B cell (primary cell): ENCODE measurements at regions not wholly inside any gene's neighbourhood (a gene's known extent, or its start where the extent isn't known, plus 50 kb on each side); places are given as distances from the start of the nearest gene placed in this dataset.

ENCODE experiments used
- ATAC-seq: fragments of 200-7000 bp; cut with Tn5 transposase; one replicate; pipeline ENCODE4 v1.10.0; 2021; ENCODE audit warnings: low read depth, mild to moderate bottlenecking, moderate number of reproducible peaks, moderate library complexity
- CTCF ChIA-PET: fragments of 350-600 bp; sonication (Branson Sonifier 250); formaldehyde crosslinking; loops from one replicate; lab custom pipeline; 2021; ENCODE audit warnings: antibody characterized with exemption, inconsistent platforms; lab: Charles Lee
- POLR2A ChIA-PET: fragments of 350-600 bp; sonication (Branson Sonifier 250); formaldehyde crosslinking; loops from one replicate; lab custom pipeline; 2021; ENCODE audit warnings: antibody characterized with exemption; lab: Charles Lee
- DNase-seq: peaks from one replicate; pipeline ENCODE4 v3.0.0; 2013
- H2AFZ ChIP-seq: 2 replicates; pipeline ENCODE4 v1.6.1; 2012; ENCODE audit warnings: mild to moderate bottlenecking, low read depth, low read length; ENCODE audit not compliant: insufficient read depth, poor library complexity, severe bottlenecking
- H3K27ac ChIP-seq, 2 donors: 1 replicate in 1 of 2; 2 replicates in 1 of 2; pipeline ENCODE4 v1.5.1; 2012 to 2013; ENCODE audit warnings: low read length in 2 of 2, mild to moderate bottlenecking in 2 of 2, moderate library complexity in 1 of 2
- H3K27me3 ChIP-seq, 4 experiments: fragments of 200-600 bp in 1 of 4; sonication (generic) in 1 of 4; replicated peaks in 1 of 4; 1 replicate in 2 of 4; 2 replicates in 2 of 4; pipeline versions ENCODE4 v1.6.1 to v1.7.0; 2013 to 2016; ENCODE audit warnings: low read length in 3 of 4, mild to moderate bottlenecking in 2 of 4, mixed read lengths in 1 of 4, moderate library complexity in 1 of 4; ENCODE audit not compliant: insufficient read depth in 4 of 4, control insufficient read depth in 3 of 4; ENCODE audit errors: control extremely low read depth in 1 of 4
- H3K36me3 ChIP-seq, 2 experiments: replicated peaks in 1 of 2; 1 replicate in 1 of 2; 2 replicates in 1 of 2; pipeline versions ENCODE4 v1.6.1 to v1.7.1; 2013; ENCODE audit warnings: low read length in 1 of 2; ENCODE audit not compliant: insufficient read depth in 2 of 2, control insufficient read depth in 1 of 2; ENCODE audit errors: control extremely low read depth in 1 of 2, extremely low read depth in 1 of 2
- H3K4me1 ChIP-seq, 2 donors: fragments of 200-600 bp in 1 of 2; sonication (generic) in 1 of 2; 1 replicate in 1 of 2; 2 replicates in 1 of 2; pipeline versions ENCODE4 v1.5.1 to v1.6.1; 2013 to 2017; ENCODE audit warnings: low read length in 2 of 2; ENCODE audit not compliant: control insufficient read depth in 2 of 2, insufficient read depth in 2 of 2
- H3K4me2 ChIP-seq: replicated peaks from 2 replicates; pipeline ENCODE3; 2012; ENCODE audit warnings: mild to moderate bottlenecking, low read depth, low read length; ENCODE audit not compliant: poor library complexity, severe bottlenecking
- H3K4me3 ChIP-seq, 5 experiments: fragments of 200-600 bp in 1 of 5; sonication (generic) in 1 of 5; 1 replicate in 3 of 5; 2 replicates in 2 of 5; pipeline versions ENCODE4 v1.5.1 to v1.7.0; 2011 to 2016; ENCODE audit warnings: low read length in 4 of 5, mild to moderate bottlenecking in 4 of 5, low read depth in 2 of 5, control low read depth in 1 of 5, moderate library complexity in 1 of 5; ENCODE audit not compliant: insufficient read depth in 1 of 5; ENCODE audit errors: control extremely low read depth in 1 of 5, extremely low read depth in 1 of 5
- H3K79me2 ChIP-seq: fragments of 200-600 bp; sonication (generic); one replicate; pipeline ENCODE4 v1.6.0; 2016; ENCODE audit warnings: low read length; ENCODE audit not compliant: control insufficient read depth, insufficient read depth
- H3K9ac ChIP-seq: fragments of 200-600 bp; sonication (generic); 2 replicates; pipeline ENCODE4 v1.6.1; 2017; ENCODE audit warnings: mild to moderate bottlenecking, low read length, moderate library complexity
- H3K9me3 ChIP-seq, 3 donors: one replicate each; pipeline versions ENCODE4 v1.6.1 to v1.7.1; 2013; ENCODE audit warnings: low read length in 2 of 3; ENCODE audit not compliant: control insufficient read depth in 2 of 3, insufficient read depth in 1 of 3; ENCODE audit errors: control extremely low read depth in 1 of 3
- H4K20me1 ChIP-seq: 2 replicates; pipeline ENCODE4 v1.6.0; 2012; ENCODE audit warnings: mild to moderate bottlenecking, low read length; ENCODE audit not compliant: insufficient read depth, control insufficient read depth, poor library complexity, severe bottlenecking
- H3K27ac Mint-ChIP-seq: one replicate; pipeline ENCODE4 v1.8.0; 2021; ENCODE audit warnings: mixed read lengths
- H3K27me3 Mint-ChIP-seq: one replicate; pipeline ENCODE4 v1.8.0; 2021; ENCODE audit warnings: mixed read lengths
- H3K4me1 Mint-ChIP-seq: one replicate; pipeline ENCODE4 v1.8.0; 2021; ENCODE audit warnings: mixed read lengths
- H3K4me3 Mint-ChIP-seq: one replicate; pipeline ENCODE4 v1.8.0; 2021; ENCODE audit warnings: mixed read lengths
- H3K9me3 Mint-ChIP-seq: one replicate; pipeline ENCODE4 v1.8.0; 2022; ENCODE audit warnings: mixed read lengths; ENCODE audit not compliant: insufficient read depth
- EZH2 ChIP-seq: IDR thresholded peaks from 2 replicates; pipeline ENCODE4 v1.6.1; 2012; ENCODE audit warnings: borderline replicate concordance, low read depth, mild to moderate bottlenecking, moderate library complexity, low read length; ENCODE audit not compliant: insufficient read depth, poor library complexity, severe bottlenecking
- WGBS: methylation state at CpG from one replicate; pipeline ENCODE4 v1.1.5; 2013; ENCODE audit warnings: missing lambda C conversion rate; ENCODE audit not compliant: insufficient coverage; 5-methylcytosine and 5-hydroxymethylcytosine counted together
- intact Hi-C: fragments of 100-400 bp; cut with micrococcal nuclease; formaldehyde crosslinking; loops from one replicate; pipeline ENCODE4 v1.10.0; 2022
- TF ChIP-seq, protein P1 (sequence below): fragments of 200-600 bp; IDR thresholded peaks from one replicate; pipeline ENCODE4 v1.8.0; 2022; ENCODE audit warnings: antibody characterized with exemption, mild to moderate bottlenecking

DNA sequence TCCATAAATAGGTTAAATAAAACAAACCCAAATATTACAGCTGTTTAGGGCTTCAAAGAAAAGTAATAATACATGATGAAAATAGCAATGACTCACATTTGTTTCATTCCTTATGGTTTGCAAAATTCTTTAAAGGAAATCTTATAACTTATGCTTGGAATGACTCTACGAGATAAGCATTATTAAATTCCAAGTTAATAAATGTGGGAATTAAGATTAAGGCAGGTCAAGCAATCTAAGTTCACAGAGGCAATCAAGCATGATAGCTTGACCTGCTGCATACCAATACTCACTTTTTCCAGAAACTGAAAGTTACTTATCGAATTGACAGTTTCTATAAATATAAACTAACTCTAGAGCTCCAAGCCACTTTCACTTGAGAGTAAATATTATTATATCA lies 1002.9 kb upstream of the SEL1L start:
- ATAC-seq, result no peak
- CTCF ChIA-PET, result no interaction called here
- intact Hi-C loops, result no loop called here

DNA sequence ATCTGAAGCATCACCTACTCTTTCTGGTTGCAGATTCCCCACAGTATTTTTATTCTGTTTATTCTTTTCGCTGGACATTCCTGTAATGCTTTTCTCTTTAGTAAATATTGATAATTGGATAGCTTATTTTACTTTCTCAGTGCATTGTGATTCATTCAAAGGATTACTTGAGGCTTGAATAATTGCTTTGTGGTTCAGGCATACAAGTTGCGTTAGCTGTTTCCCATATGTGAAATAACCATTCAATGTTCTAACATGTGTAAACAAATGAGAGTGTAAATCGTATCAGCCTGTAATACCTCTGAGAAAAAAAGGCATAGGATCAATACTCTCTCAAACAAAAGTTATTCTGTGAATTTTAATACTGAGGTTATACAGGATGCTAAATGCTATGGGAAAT lies 1004.2 kb upstream of the SEL1L start:
- Histone ChIP-seq H4K20me1 (no peaks in the 10 kb centered on the region), H3K27ac (no peak overlapping the region), H3K4me2 (no peak overlapping the region), H3K27me3 (no peaks in the 10 kb centered on the region), H2AFZ (no peak overlapping the region), H3K9ac (no peak overlapping the region), H3K79me2 (no peaks in the 10 kb centered on the region), H3K9me3 (no peaks in the 10 kb centered on the region), H3K4me3 (no peak overlapping the region), H3K36me3 (no peaks in the 10 kb centered on the region), H3K4me1 (no peaks in the 10 kb centered on the region)
- H3K4me1 Mint-ChIP-seq, result no peaks in the 10 kb centered on the region
- no peak overlapping the region for H3K27ac Mint-ChIP-seq
- CTCF ChIA-PET, result interaction anchor here (0.9 kb wide), 1 partner anchor 11 kb away, joined by 3 read pairs; no protein-coding TSS in a partner anchor
- no CpG with 5 or more reads among the region's 3 CpGs for WGBS
- TF ChIP-seq, protein P1, sequence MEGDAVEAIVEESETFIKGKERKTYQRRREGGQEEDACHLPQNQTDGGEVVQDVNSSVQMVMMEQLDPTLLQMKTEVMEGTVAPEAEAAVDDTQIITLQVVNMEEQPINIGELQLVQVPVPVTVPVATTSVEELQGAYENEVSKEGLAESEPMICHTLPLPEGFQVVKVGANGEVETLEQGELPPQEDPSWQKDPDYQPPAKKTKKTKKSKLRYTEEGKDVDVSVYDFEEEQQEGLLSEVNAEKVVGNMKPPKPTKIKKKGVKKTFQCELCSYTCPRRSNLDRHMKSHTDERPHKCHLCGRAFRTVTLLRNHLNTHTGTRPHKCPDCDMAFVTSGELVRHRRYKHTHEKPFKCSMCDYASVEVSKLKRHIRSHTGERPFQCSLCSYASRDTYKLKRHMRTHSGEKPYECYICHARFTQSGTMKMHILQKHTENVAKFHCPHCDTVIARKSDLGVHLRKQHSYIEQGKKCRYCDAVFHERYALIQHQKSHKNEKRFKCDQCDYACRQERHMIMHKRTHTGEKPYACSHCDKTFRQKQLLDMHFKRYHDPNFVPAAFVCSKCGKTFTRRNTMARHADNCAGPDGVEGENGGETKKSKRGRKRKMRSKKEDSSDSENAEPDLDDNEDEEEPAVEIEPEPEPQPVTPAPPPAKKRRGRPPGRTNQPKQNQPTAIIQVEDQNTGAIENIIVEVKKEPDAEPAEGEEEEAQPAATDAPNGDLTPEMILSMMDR, result no peak
- TF ChIP-seq EZH2, result no peak
- ATAC-seq (no peak), DNase-seq (no peak)
- intact Hi-C loops, result no loop called here
- POLR2A ChIA-PET, result no interaction called here
- H3K4me3 Mint-ChIP-seq, result no peak overlapping the region
- H3K27me3 Mint-ChIP-seq, result no peaks in the 10 kb centered on the region
- peaks cover 4% of the 10 kb centered on the region for H3K9me3 Mint-ChIP-seq

More for the DNA sequence above, 1002.9 kb upstream of the SEL1L start:
- TF ChIP-seq, protein P1, result no peak
- TF ChIP-seq EZH2, result no peak
- no peak overlapping the region for H3K4me3 Mint-ChIP-seq
- DNase-seq, result no peak
- H3K36me3 ChIP-seq, result no peaks in the 10 kb centered on the region
- no peaks in the 10 kb centered on the region for H3K27me3 ChIP-seq
- WGBS, result no CpG with 5 or more reads among the region's 2 CpGs
- no peaks in the 10 kb centered on the region for H3K4me1 Mint-ChIP-seq
- no peaks in the 10 kb centered on the region for H3K79me2 ChIP-seq
- no peak overlapping the region for H3K4me2 ChIP-seq
- H2AFZ ChIP-seq, result no peak overlapping the region
- H3K9ac ChIP-seq, result no peak overlapping the region
- H3K9me3 Mint-ChIP-seq, result peaks cover 4% of the 10 kb centered on the region
- no peaks in the 10 kb centered on the region for H3K4me1 ChIP-seq
- POLR2A ChIA-PET, result no interaction called here
- H4K20me1 ChIP-seq, result no peaks in the 10 kb centered on the region
- no peak overlapping the region for H3K4me3 ChIP-seq
- no peak overlapping the region for H3K27ac ChIP-seq
- H3K27me3 Mint-ChIP-seq, result no peaks in the 10 kb centered on the region
- H3K27ac Mint-ChIP-seq, result no peak overlapping the region
- H3K9me3 ChIP-seq, result no peaks in the 10 kb centered on the region
